Loucy (cell line): ENCODE measurements at regions not wholly inside any gene's neighbourhood (a gene's known extent, or its start where the extent isn't known, plus 50 kb on each side); places are given as distances from the start of the nearest gene placed in this dataset.

Experiments used
- H2AFZ ChIP-seq: fragments of 200-600 bp; sonication (generic); 2 replicates; pipeline ENCODE4 v1.6.0; 2016; ENCODE audit warnings: antibody characterized with exemption, mild to moderate bottlenecking, low read length, moderate library complexity
- H3F3A ChIP-seq: fragments of 200-600 bp; 2 replicates; pipeline ENCODE4 v1.6.0; 2016; ENCODE audit warnings: antibody characterized with exemption, low read depth, mild to moderate bottlenecking
- H3K27me3 ChIP-seq: fragments of 200-600 bp; sonication (generic); 2 replicates; pipeline ENCODE4 v1.6.1; 2014; ENCODE audit warnings: low read length, mild to moderate bottlenecking; ENCODE audit not compliant: insufficient read depth, poor library complexity, severe bottlenecking
- H3K36me3 ChIP-seq: fragments of 200-600 bp; sonication (generic); 2 replicates; pipeline ENCODE4 v1.6.1; 2016; ENCODE audit warnings: low read length; ENCODE audit not compliant: insufficient read depth
- H3K4me1 ChIP-seq: fragments of 200-600 bp; sonication (generic); 2 replicates; pipeline ENCODE4 v1.5.1; 2014; ENCODE audit warnings: low read length, mild to moderate bottlenecking; ENCODE audit not compliant: insufficient read depth, poor library complexity, severe bottlenecking
- H3K4me2 ChIP-seq: fragments of 200-600 bp; sonication (generic); 2 replicates; pipeline ENCODE4 v1.6.0; 2014; ENCODE audit warnings: antibody characterized with exemption, low read length, low read depth, mild to moderate bottlenecking; ENCODE audit not compliant: poor library complexity, severe bottlenecking
- H3K4me3 ChIP-seq: fragments of 200-600 bp; sonication (generic); 2 replicates; pipeline ENCODE4 v1.5.1; 2014; ENCODE audit warnings: low read length, mild to moderate bottlenecking, mixed read lengths; ENCODE audit not compliant: poor library complexity, severe bottlenecking
- H3K79me2 ChIP-seq: fragments of 200-600 bp; sonication (generic); 2 replicates; pipeline ENCODE4 v1.6.1; 2014; ENCODE audit warnings: low read length; ENCODE audit not compliant: insufficient read depth
- H3K9ac ChIP-seq: fragments of 200-600 bp; sonication (generic); 2 replicates; pipeline ENCODE4 v1.6.0; 2014; ENCODE audit warnings: mild to moderate bottlenecking, low read depth, low read length, moderate library complexity; ENCODE audit not compliant: poor library complexity, severe bottlenecking
- H3K9me2 ChIP-seq: fragments of 200-600 bp; sonication (generic); replicated peaks from 2 replicates; pipeline ENCODE4 v1.6.1; 2016; ENCODE audit warnings: low read depth, low read length, mixed read lengths
- H3K9me3 ChIP-seq: fragments of 200-600 bp; sonication (generic); 2 replicates; pipeline ENCODE4 v1.6.1; 2014; ENCODE audit warnings: mild to moderate bottlenecking, antibody characterized with exemption, low read length, low read depth; ENCODE audit not compliant: insufficient read depth
- H4K20me1 ChIP-seq: fragments of 200-600 bp; sonication (generic); 2 replicates; pipeline ENCODE4 v1.6.0; 2014; ENCODE audit warnings: antibody characterized with exemption, low read length, mild to moderate bottlenecking; ENCODE audit not compliant: insufficient read depth, poor library complexity, severe bottlenecking
- CTCF ChIP-seq: fragments of 200-600 bp; sonication (generic); conservative IDR thresholded peaks from 2 replicates; pipeline ENCODE4 v1.5.1; 2014; ENCODE audit warnings: mild to moderate bottlenecking, antibody characterized with exemption, low read length
- EZH2phosphoT487 ChIP-seq: fragments of 200-600 bp; IDR thresholded peaks from 2 replicates; pipeline ENCODE4 v1.6.1; 2018; ENCODE audit warnings: antibody characterized with exemption, mild to moderate bottlenecking, moderate library complexity, borderline replicate concordance

- Histone ChIP-seq H3F3A (no peaks in the 10 kb centered on the region), H2AFZ (no peak overlapping the region), H3K9me2 (no peaks in the 10 kb centered on the region), H3K27me3 (no peaks in the 10 kb centered on the region), H3K4me2 (no peak overlapping the region), H3K9me3 (peaks cover 3% of the 10 kb centered on the region; the same call in 1 of the 2 replicates), H3K36me3 (no peaks in the 10 kb centered on the region), H4K20me1 (no peaks in the 10 kb centered on the region), H3K4me3 (no peak overlapping the region), H3K79me2 (no peaks in the 10 kb centered on the region), H3K9ac (no peak overlapping the region), H3K4me1 (no peaks in the 10 kb centered on the region)
- TF ChIP-seq CTCF (peak; percentile 55), EZH2phosphoT487 (no peak)
These were observed 189.6 kb downstream of the COX7C start for GRCh38 chr5:86807046-86808031.

- H3K27me3 ChIP-seq, result no peaks in the 10 kb centered on the region
- no peak overlapping the region for H2AFZ ChIP-seq
- H3K79me2 ChIP-seq, result no peaks in the 10 kb centered on the region
- no peaks in the 10 kb centered on the region for H3K36me3 ChIP-seq
- H3K4me3 ChIP-seq, result no peak overlapping the region
- H3K4me2 ChIP-seq, result no peak overlapping the region
- no peaks in the 10 kb centered on the region for H4K20me1 ChIP-seq
- no peaks in the 10 kb centered on the region for H3K4me1 ChIP-seq
- H3K9me3 ChIP-seq, result no peaks in the 10 kb centered on the region
- no peaks in the 10 kb centered on the region for H3F3A ChIP-seq
- H3K9ac ChIP-seq, result no peak overlapping the region
- no peak for TF ChIP-seq CTCF
- no peak for TF ChIP-seq EZH2phosphoT487
- no peaks in the 10 kb centered on the region for H3K9me2 ChIP-seq
These were observed 196.6 kb downstream of the COX7C start for GRCh38 chr5:86814315-86814714.

GRCh38 chr5:86814907-86815306, 197.2 kb downstream of the COX7C start:
- H3K9me2 ChIP-seq, result no peaks in the 10 kb centered on the region
- H3K4me1 ChIP-seq, result no peaks in the 10 kb centered on the region
- H3K79me2 ChIP-seq, result no peaks in the 10 kb centered on the region
- no peaks in the 10 kb centered on the region for H3K9me3 ChIP-seq
- H2AFZ ChIP-seq, result no peak overlapping the region
- H4K20me1 ChIP-seq, result no peaks in the 10 kb centered on the region
- H3F3A ChIP-seq, result no peaks in the 10 kb centered on the region
- no peaks in the 10 kb centered on the region for H3K27me3 ChIP-seq
- H3K36me3 ChIP-seq, result no peaks in the 10 kb centered on the region
- no peak overlapping the region for H3K9ac ChIP-seq
- H3K4me2 ChIP-seq, result no peak overlapping the region
- TF ChIP-seq CTCF (no peak), EZH2phosphoT487 (no peak)
- H3K4me3 ChIP-seq, result no peak overlapping the region
